Cerebellar nuclear complex (tissue), 1 donor: ENCODE measurements at regions not wholly inside any gene's neighbourhood (a gene's known extent, or its start where the extent isn't known, plus 50 kb on each side); places are given as distances from the start of the nearest gene placed in this dataset.

Experiments
- DNase-seq, 2 experiments: peaks; one replicate each; lab custom pipeline; 2025; lab: John Stamatoyannopoulos, UW

- DNase-seq: no peak
These were observed 358.4 kb downstream of the BTBD3 start for GRCh38 chr20:12276011-12276673.

GRCh38 chr20:12287575-12287974 is 369.9 kb downstream of the BTBD3 start:
- no peak for DNase-seq

DNA sequence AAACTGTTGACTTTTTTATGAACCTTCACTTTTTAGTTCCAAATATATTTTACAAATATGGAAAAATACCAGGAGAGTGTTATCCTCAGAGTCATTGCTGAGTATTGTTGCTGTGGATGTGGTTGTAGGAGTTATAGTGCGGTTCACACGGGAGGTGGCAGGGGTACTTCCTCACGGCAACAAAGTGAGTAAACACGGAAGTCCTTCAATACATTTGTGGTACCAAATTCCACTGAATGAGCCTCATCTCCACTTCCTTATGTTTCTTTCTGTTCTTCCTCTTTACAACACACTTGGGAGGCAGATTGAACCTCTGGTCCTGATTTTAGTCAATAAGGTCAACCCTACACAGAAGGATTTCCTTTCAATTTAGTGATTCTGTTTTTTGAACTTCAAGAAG is 371.8 kb downstream of the BTBD3 start:
- no peak for DNase-seq

DNA sequence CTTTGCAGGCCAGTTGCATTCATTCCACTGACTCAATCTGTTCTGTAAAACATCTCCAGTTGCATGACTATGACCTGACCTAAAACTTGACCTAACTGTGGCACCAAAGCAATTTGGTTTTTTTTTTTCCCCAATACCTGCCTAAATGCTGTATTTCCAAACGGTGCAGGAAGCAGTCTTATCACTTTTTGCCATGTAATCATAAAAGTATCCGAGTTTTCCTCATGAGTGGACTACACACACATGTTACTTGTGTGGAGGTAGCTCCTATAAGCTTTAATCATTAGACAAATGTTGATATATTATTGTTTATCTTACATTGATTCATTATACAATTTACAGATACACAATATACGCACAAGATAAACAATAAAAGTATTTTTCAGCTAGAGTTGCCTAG is 373.7 kb downstream of the BTBD3 start:
- DNase-seq: no peak

DNA sequence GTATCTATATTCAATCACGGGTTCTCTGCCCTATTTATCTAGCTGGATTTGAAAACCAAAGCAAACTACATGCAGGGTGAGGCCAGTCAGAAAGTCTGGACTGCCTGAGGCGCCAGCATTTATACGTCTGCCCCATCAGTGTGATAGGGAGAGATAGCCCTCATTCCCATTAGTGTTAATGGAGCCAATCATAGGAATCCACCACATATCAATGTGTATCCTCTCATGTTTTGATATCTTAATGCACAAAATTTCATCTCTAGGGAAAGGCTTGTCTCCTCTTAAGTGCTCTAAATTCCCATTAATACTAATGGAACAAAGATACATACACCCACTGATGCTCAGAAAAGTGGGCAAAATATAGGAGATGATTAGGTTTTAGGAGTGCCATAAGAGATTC is 376.2 kb downstream of the BTBD3 start:
- DNase-seq: no peak

- DNase-seq: no peak
These were observed 377.0 kb downstream of the BTBD3 start for GRCh38 chr20:12294678-12295077.

DNA sequence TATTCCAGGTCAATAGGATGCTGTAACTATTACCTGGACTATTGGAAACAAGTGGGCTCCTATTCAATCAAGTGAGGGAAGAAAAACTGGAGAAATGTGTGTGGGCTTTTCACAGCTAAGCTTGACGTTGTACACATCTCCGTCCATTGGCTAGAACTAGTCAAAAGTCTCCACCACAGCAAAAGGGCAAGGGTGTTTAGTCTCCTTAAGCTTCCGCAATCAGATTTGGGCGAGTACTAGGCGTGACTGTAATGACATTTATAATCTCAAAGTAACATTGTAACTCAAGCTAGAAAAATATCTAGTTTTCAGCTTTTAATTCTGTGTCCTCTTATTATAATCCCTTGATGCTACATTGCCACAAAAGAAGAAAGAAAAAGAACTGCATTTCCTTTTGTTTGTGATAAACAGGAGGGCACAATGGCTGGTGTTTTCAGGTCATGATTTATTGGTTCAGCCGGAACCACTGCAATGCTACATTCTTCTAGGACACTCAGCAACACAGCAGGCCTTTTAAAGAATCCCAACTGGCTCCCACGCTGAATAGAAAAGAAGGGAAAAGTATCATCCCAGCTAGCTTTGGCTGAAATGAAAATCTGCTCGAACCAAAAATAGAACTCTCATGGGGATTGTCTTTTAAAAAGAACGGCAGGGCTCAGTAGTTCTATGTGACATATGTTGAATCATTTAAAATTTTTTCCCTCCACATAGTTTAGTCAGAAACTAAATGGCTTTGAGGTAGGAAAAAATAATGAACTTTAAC is 387.7 kb downstream of the BTBD3 start:
- DNase-seq: no peak

GRCh38 chr20:12306107-12306506 is 388.4 kb downstream of the BTBD3 start:
- no peak for DNase-seq

DNA sequence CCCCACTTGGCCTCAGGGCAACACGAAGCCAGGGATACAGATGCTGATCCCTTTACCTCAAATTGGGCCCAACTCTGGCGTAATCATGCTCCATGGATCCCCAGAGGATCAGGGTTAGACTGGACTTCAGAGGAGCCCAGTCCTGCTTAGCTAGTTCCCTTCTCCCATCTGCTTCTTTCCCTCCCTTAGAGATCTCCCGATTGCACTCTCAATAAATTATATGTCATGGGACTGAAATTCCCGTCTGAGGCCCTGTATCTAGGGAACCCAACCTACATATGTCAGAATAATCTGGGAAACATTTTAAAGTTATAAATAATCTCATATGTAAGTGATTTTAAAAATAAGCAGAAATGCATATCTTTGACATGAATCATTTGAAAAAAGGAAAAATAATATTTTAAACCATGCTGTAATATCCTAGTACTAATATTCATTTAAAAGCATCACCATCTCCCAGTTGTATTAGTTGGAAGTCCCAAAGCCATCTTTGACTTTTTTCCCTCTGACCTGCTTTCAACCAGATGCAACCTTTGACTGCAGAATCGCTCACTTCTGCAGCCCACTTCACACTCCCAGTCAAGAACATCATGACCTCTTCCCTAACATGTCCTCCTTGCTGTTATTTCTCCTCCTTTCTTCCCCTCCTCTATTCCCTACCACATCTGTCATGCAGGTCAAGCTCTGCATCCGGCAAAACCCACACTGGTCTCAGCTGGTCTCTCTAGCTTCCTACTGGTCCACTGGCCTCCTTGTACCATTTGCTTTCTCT is 393.6 kb downstream of the BTBD3 start:
- DNase-seq: no peak

DNA sequence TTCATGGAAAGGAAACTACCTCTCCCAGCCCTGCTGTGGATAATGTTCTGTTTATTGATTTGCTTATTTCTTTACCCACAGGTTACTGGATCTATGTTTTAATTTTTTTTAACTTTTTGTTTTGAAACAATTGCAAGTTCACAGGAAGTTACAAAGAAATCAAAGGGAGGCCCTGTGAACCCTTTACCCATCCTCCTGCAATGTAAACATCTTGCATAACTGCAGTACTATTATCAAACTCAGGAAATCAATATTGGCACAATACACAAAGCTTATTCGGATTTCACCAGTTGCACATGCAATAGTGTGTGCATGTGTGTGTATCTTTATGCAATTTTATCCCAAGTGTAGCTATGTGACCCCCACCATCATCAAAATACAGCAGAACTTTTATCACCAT is 398.0 kb downstream of the BTBD3 start:
- DNase-seq: no peak

DNA sequence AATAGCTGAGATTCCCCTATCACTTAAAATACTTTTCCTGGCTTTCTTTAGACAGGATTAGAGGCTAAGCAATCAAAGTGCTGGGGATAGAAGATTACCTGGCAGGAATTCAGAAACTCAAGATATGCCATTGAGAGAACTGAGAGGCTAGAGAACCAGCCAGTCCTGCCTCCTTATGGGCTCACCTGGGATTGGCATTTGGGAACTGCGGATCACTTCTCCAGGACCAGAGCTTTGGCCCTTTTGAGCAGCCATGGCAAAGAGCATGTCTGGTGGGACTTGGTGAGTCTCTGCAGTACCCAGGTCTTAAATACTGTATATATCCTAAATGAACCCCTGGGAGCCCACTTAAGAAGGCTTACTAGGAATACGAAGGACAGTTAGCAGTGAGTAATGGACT is 399.1 kb downstream of the BTBD3 start:
- no peak for DNase-seq

DNA sequence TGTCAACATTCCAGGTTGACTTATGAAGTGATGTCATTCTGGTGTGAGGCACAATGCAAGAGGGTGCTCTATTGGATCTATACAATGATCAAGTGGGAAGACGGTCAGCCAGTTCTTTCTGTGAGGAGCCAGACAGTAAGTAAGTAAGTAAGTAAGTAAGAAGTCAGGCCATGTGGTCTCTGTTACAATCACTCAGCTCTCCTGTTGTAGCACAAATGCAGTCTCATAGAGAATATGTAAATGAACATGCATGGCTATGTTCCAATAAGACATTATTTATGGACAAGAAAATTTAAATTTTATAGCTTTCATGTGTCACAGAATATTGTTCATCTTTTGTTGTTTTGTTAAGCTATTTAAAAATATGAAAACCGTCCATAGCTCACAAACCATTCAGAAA is 399.7 kb downstream of the BTBD3 start:
- DNase-seq: no peak

DNA sequence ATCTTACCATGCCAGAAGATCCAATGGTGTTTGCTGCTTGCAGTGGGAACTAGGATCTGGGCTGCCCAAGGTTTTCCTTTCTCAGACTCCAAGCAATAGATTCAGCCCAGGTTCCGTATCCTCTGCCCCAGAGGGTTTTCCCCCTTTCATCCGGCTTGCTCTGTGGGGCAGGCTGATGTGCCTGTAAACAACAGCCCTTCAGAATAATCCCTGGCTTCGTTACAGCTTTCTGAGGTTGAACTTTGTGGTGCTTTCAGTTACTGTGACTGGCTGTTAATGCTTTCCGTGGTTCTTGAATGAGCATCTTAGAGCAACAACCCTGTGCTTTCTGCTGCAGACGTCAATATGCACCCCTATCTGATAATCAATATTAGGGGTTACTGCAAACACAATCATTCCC is 400.4 kb downstream of the BTBD3 start:
- DNase-seq: no peak

DNA sequence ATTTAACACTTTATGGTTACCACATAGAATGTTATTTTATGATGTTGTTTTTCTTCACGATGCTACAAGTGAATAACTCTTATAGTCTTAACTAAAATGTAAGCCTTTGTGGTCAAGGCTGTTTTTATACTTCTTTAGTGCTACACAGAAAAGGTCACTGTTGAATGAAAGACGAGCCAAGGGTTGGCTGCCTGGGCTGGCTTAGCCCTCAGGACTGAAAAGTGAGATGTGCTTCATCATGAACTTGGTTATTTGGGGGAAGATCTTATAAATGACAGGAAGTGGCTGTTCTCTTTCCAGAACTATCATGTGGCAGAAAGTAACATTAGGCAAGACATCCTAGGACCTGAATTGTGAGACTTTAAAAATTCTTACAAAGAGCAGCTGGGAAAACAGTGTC is 404.0 kb downstream of the BTBD3 start:
- no peak for DNase-seq

DNA sequence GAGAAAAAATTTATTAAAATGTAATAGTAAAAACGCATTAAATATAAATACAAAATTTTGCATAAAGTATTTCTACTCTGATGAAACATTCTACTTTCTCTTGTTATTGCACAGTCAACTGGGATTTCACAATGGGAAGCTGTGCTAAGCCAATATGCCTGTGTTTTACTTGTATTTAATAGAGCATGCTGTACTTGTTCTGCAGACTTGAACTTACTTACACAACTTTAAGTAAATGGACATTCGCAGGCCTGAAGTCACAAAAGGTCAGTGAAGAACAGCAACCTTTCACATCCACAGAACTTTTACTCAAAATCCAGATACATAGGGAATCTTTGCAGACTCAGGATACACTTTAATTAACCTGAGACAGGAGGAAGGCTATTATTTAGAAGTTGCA is 409.5 kb downstream of the BTBD3 start:
- no peak for DNase-seq

DNA sequence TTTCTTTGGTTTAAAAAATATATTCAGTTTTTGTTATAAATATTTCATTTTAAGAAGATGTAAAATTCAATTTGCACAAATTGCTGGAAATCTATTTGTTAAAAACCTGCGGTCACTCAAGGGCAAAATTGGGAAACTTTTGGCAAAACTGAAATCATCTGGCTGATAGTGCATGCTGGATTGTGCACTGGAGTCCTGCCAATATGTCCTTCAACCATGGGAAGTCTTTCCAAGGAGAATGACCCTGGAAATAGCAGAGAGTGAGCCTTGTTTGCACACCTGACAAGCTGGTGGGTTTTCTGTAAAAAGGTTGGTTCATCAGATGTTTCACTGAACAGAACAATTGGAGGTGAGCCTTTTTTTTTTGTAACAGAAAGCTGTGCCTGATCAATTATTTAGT is 413.5 kb downstream of the BTBD3 start:
- DNase-seq: no peak

DNA sequence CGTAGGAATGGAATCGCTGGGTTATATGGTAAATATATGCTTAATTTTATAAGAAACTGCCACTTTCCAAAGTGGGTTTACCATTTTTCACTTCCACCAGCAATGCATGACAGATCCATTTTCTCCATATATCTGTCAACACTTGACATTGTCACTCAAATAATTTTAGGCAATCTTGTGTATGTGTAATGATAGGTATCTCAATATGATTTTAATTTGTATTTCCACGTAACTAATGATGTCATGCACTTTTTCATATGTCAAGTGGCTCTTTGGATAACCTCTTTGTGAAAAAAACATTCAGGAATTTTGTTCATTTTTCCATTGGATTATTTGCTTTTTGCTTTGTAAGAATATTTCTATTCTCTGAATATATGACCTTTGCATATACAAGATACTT is 419.9 kb downstream of the BTBD3 start:
- no peak for DNase-seq

- no peak for DNase-seq
These were observed 428.3 kb downstream of the BTBD3 start for GRCh38 chr20:12345978-12346377.

DNA sequence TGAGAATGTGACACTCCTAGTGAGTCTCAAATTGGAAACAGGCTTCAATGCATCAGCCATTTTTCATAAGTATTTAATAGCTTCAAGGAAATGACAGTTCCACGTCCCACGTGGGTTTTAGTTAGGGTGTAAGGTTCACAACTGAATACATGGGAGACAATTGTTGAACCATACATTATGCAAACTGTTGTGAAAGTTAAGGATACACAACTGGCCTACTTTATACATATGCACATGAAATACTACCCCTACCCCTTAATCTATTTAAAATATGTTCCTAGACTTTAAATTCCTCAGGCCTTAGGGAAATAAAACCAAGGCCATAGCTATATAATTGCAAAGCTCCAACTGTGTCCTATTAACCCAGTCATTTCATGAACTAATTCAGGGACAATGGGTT is 436.1 kb downstream of the BTBD3 start:
- no peak for DNase-seq

DNA sequence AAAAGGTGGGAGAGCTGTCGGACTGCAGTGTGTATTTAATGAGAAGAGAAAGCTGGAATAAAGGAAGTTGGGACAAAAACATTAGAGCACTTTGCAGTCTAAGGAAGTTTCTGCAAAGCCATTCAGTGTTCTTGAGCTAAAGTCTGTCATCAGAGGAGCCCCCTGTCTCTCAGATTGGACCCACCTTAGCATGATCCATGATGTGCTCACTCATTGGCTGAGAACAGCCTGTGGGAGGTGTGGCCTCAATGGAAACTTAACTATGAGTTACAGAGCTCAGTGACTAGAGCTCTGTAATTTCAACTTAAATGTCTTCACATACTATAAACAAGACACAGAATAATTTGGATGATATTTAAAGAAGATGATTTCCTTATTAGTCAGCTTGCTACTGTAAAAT is 437.0 kb downstream of the BTBD3 start:
- no peak for DNase-seq

- DNase-seq: no peak
These were observed 437.5 kb downstream of the BTBD3 start for GRCh38 chr20:12355185-12355584.

DNA sequence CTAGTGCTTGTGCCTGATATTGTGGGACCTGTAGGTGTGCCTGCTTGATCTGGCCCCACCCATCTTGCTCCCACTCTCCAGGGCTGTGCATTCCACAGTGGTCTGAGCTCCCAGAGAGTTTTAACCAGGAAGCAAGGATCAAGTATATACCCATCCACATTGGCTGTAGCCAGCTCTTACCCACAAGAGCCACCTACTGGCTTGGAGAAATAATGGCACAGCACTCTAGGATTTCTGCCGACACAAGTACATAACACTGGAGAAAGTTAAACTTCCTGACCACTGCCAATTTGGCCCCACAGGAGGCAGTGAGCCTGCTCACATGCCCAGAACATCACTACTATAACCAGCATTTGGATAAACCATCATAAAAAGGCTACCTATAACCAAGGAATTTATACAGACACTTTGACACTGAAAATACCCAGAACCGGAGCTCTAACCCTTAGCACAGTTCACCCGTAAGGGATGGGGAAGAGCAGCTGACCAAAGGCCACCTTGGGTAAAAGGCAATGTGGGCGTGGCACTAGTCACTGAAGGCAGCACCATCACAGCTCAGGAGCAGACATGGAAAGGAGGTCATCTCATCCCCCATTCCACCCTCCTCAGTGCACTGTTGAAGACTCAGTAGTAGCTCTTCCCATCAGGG is 440.4 kb downstream of the BTBD3 start:
- DNase-seq: no peak

GRCh38 chr20:12358655-12359009 is 440.9 kb downstream of the BTBD3 start:
- no peak for DNase-seq
